GM12878 (cell line): ENCODE measurements at regions not wholly inside any gene's neighbourhood (a gene's known extent, or its start where the extent isn't known, plus 50 kb on each side); places are given as distances from the start of the nearest gene placed in this dataset.

ENCODE experiments used
- ATAC-seq: fragments of 200-7000 bp; cut with Tn5 transposase; 3 replicates; pipeline ENCODE4 v1.9.1; 2020; ENCODE audit warnings: mild to moderate bottlenecking, moderate library complexity
- BruUV-seq: library from RNA; stranded (reverse); fragments of 400-500 nt; replicated peaks from 2 replicates; lab custom pipeline; 2021; lab: Mats Ljungman, UMichigan
- CTCF ChIA-PET: fragments of 300-600 bp; sonication (Branson Sonifier 250); formaldehyde crosslinking; extraction: SDS; loops from one replicate; lab custom pipeline; 2021; ENCODE audit warnings: inconsistent platforms; lab: Yijun Ruan, JAX
- POLR2A ChIA-PET: fragments of 350-600 bp; formaldehyde crosslinking; extraction: SDS; loops from one replicate; lab custom pipeline; 2021; ENCODE audit warnings: inconsistent platforms; lab: Charles Lee
- RAD21 ChIA-PET: fragments of 300-600 bp; sonication (Branson Sonifier 250); formaldehyde crosslinking; loops from one replicate; lab custom pipeline; 2023; ENCODE audit warnings: antibody characterized with exemption; ENCODE audit not compliant: unreplicated experiment; lab: Charles Lee
- SMC1A ChIA-PET: fragments of 300-600 bp; sonication (Branson Sonifier 250); formaldehyde crosslinking; loops from one replicate; lab custom pipeline; 2023; ENCODE audit not compliant: unreplicated experiment, uncharacterized antibody; lab: Charles Lee
- DNase-seq: peaks from one replicate; pipeline ENCODE4 v3.0.0-alpha.2; 2011; ENCODE audit warnings: low read depth, low spot score
- FAIRE-seq: peaks from 3 replicates; lab custom pipeline; 2011; peaks lifted over from hg19 to GRCh38; lab: Jason Lieb, UNC
- H2AFZ ChIP-seq: 2 replicates; pipeline ENCODE4 v1.6.0; 2011; ENCODE audit warnings: low read depth, low read length, control low read depth; ENCODE audit not compliant: control insufficient read depth
- H3K27ac ChIP-seq: 2 replicates; pipeline ENCODE4 v1.5.1; 2011; ENCODE audit warnings: control low read depth; ENCODE audit not compliant: control insufficient read depth, insufficient read depth
- H3K27me3 ChIP-seq, 2 experiments: replicated peaks in 1 of 2; 2 replicates each; pipeline versions ENCODE4 v1.6.0 to v1.6.1; 2011; ENCODE audit warnings: low read length in 1 of 2; ENCODE audit not compliant: control insufficient read depth in 2 of 2, insufficient read depth in 2 of 2
- H3K36me3 ChIP-seq, 2 experiments: 2 replicates each; pipeline ENCODE4 v1.5.1; 2011; ENCODE audit warnings: low read length in 1 of 2; ENCODE audit not compliant: control insufficient read depth in 2 of 2, insufficient read depth in 2 of 2
- H3K4me1 ChIP-seq: 2 replicates; pipeline ENCODE4 v1.6.1; 2011; ENCODE audit warnings: mild to moderate bottlenecking, low read length, moderate library complexity, mixed read lengths; ENCODE audit not compliant: control insufficient read depth, insufficient read depth
- H3K4me2 ChIP-seq: 2 replicates; pipeline ENCODE4 v1.6.0; 2011; ENCODE audit warnings: control low read depth; ENCODE audit not compliant: control insufficient read depth, insufficient read depth
- H3K4me3 ChIP-seq: fragments of 200-600 bp; sonication (generic); 2 replicates; pipeline ENCODE4 v1.5.1; 2016
- H3K79me2 ChIP-seq: 2 replicates; pipeline ENCODE4 v1.6.0; 2011; ENCODE audit warnings: low read length; ENCODE audit not compliant: control insufficient read depth, insufficient read depth
- H3K9ac ChIP-seq: 2 replicates; pipeline ENCODE4 v1.8.0; 2011; ENCODE audit warnings: low read length, control low read depth, mixed read lengths; ENCODE audit not compliant: control insufficient read depth, insufficient read depth
- H3K9me3 ChIP-seq: replicated peaks from 3 replicates; pipeline ENCODE4 v1.5.1; 2011; ENCODE audit warnings: mild to moderate bottlenecking, low read length; ENCODE audit not compliant: control insufficient read depth, insufficient read depth
- H4K20me1 ChIP-seq: 2 replicates; pipeline ENCODE4 v1.6.0; 2011; ENCODE audit not compliant: control insufficient read depth, insufficient read depth
- IKZF1 ChIP-seq: fragments of 450-650 bp; conservative IDR thresholded peaks from 2 replicates; pipeline ENCODE4 v1.6.1; 2017; ENCODE audit warnings: antibody characterized with exemption, mild to moderate bottlenecking
- JUND ChIP-seq: IDR thresholded peaks from 2 replicates; pipeline ENCODE4 v1.6.1; 2012; ENCODE audit warnings: low read depth, mild to moderate bottlenecking, low read length, improper control_type of control experiment, moderate library complexity
- KAT2A ChIP-seq: conservative IDR thresholded peaks from 2 replicates; pipeline ENCODE4 v1.6.1; 2011; ENCODE audit warnings: low read depth, low read length; ENCODE audit not compliant: control insufficient read depth
- PAX8 ChIP-seq: fragments of 450-650 bp; IDR thresholded peaks from 2 replicates; pipeline ENCODE4 v1.6.1; 2017; ENCODE audit warnings: mild to moderate bottlenecking, moderate library complexity
- POLR2AphosphoS2 ChIP-seq: IDR thresholded peaks from 2 replicates; pipeline ENCODE4 v1.6.1; 2011; ENCODE audit warnings: low read depth, mild to moderate bottlenecking, low read length, improper control_type of control experiment, moderate library complexity
- SMAD1 ChIP-seq: fragments of 450-650 bp; IDR thresholded peaks from 2 replicates; pipeline ENCODE4 v1.6.1; 2018; ENCODE audit warnings: mild to moderate bottlenecking, low read depth; ENCODE audit not compliant: partially characterized antibody
- TCF12 ChIP-seq: IDR thresholded peaks from 2 replicates; pipeline ENCODE4 v1.6.1; 2011; ENCODE audit warnings: low read depth, mild to moderate bottlenecking, low read length
- ZZZ3 ChIP-seq: IDR thresholded peaks from 2 replicates; pipeline ENCODE4 v1.6.1; 2011; ENCODE audit warnings: low read depth; ENCODE audit not compliant: control insufficient read depth, insufficient read length
- WGBS: methylation state at CpG from one replicate; pipeline ENCODE4 v1.1.6; 2016; ENCODE audit warnings: low lambda C conversion rate; ENCODE audit not compliant: insufficient replicate concordance, insufficient coverage; ENCODE audit errors: missing lambda C conversion rate; 5-methylcytosine and 5-hydroxymethylcytosine counted together
- in situ Hi-C: fragments of 300-500 bp; cut with MboI; formaldehyde crosslinking; loops from 9 replicates; pipeline ENCODE4 v1.14.3; 2018; ENCODE audit warnings: mixed read lengths
- intact Hi-C: fragments of 100-400 bp; cut with micrococcal nuclease; formaldehyde crosslinking; loops from one replicate; pipeline ENCODE4 v1.14.2; 2022; ENCODE audit not compliant: unreplicated experiment
- TF ChIP-seq, protein P1 (sequence below): fragments of 450-650 bp; formaldehyde crosslinking; IDR thresholded peaks from 2 replicates; pipeline ENCODE4 v1.4.0; 2022; ENCODE audit warnings: mild to moderate bottlenecking, moderate library complexity
- TF ChIP-seq, protein P2 (sequence below): IDR thresholded peaks from 2 replicates; pipeline ENCODE4 v1.6.1; 2012; ENCODE audit warnings: improper control_type of control experiment, low read depth, low read length; ENCODE audit not compliant: insufficient replicate concordance

DNA sequence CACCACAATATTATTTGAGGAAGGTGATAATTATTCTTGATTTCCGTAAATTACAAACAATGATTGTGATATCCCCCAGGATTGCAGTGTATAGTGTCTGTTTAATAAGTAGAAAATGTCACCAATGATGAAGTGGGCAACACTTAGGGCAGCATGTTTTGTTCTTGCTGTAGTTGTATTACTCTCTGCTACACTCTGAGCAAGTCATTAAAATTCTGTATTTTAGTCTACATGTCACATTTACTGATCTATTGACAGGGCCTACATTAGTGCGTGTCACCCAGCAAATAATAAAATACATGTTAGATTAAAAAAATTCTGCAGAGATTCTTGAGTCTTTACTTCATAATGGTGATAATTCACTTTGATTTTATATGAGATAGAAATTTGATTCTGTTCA, 247.6 kb downstream of the TMX3 start:
- Histone ChIP-seq H3K4me1 (no peaks in the 10 kb centered on the region), H3K4me2 (no peak overlapping the region), H3K36me3 (no peaks in the 10 kb centered on the region), H3K9ac (no peak overlapping the region), H3K79me2 (no peaks in the 10 kb centered on the region), H3K9me3 (no peaks in the 10 kb centered on the region), H3K27ac (no peak overlapping the region), H3K4me3 (no peak overlapping the region), H3K27me3 (no peaks in the 10 kb centered on the region), H4K20me1 (no peaks in the 10 kb centered on the region), H2AFZ (no peak overlapping the region)
- intact Hi-C loops (no loop called here), in situ Hi-C loops (no loop called here)
- WGBS: 81% methylated on average over 2 of the region's 2 CpGs
- DNase-seq: no peak
- TF ChIP-seq PAX8 (no peak), SMAD1 (no peak), POLR2AphosphoS2 (no peak), ZZZ3 (no peak), IKZF1 (no peak)
- no TSS peak for BruUV-seq
- POLR2A ChIA-PET: no interaction called here
- RAD21 ChIA-PET: no interaction called here
- SMC1A ChIA-PET: no interaction called here
- FAIRE-seq: no peak
- ATAC-seq: no peak
- CTCF ChIA-PET: no interaction called here

DNA sequence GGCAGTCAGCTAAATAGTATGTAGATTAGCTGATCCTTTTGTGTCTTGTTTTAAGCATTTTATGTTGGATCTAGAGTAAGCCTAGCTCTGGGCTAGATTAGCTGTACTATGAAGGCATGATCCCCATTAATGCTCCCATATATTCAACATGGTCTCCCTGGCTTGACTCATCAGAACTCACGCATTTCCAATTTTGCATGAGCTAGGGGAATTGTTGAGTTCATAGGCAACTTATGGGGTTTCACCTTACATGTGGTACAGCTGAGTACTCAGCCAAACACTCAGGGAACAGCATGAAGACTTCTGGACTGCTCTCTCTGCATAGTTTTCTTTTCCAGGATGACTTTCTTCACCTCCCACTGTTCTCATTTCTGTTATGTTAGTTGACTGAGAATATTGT, 248.2 kb downstream of the TMX3 start:
- 63% methylated on average over 1 of the region's 1 CpG for WGBS
- no peak for FAIRE-seq
- no peaks in the 10 kb centered on the region for H3K4me1 ChIP-seq
- H3K36me3 ChIP-seq: no peaks in the 10 kb centered on the region
- intact Hi-C loops: no loop called here
- RAD21 ChIA-PET: no interaction called here
- in situ Hi-C loops: no loop called here
- no peak overlapping the region for H3K4me3 ChIP-seq
- no peaks in the 10 kb centered on the region for H3K79me2 ChIP-seq
- no peaks in the 10 kb centered on the region for H3K27me3 ChIP-seq
- H3K4me2 ChIP-seq: no peak overlapping the region
- no peak overlapping the region for H3K27ac ChIP-seq
- POLR2A ChIA-PET: no interaction called here
- BruUV-seq: no TSS peak
- CTCF ChIA-PET: interaction anchor here (0.8 kb wide), 1 partner anchor 257 kb away, joined by 3 read pairs; no protein-coding TSS in a partner anchor
- H3K9me3 ChIP-seq: no peaks in the 10 kb centered on the region
- no peak overlapping the region for H3K9ac ChIP-seq
- H2AFZ ChIP-seq: no peak overlapping the region
- ATAC-seq: no peak
- DNase-seq: no peak
- no peaks in the 10 kb centered on the region for H4K20me1 ChIP-seq
- SMC1A ChIA-PET: interaction anchor here (0.7 kb wide), 1 partner anchor 12 kb away, joined by 3 read pairs; no protein-coding TSS in a partner anchor
- TF ChIP-seq KAT2A (no peak), TCF12 (no peak), JUND (no peak)
- TF ChIP-seq, protein P1, sequence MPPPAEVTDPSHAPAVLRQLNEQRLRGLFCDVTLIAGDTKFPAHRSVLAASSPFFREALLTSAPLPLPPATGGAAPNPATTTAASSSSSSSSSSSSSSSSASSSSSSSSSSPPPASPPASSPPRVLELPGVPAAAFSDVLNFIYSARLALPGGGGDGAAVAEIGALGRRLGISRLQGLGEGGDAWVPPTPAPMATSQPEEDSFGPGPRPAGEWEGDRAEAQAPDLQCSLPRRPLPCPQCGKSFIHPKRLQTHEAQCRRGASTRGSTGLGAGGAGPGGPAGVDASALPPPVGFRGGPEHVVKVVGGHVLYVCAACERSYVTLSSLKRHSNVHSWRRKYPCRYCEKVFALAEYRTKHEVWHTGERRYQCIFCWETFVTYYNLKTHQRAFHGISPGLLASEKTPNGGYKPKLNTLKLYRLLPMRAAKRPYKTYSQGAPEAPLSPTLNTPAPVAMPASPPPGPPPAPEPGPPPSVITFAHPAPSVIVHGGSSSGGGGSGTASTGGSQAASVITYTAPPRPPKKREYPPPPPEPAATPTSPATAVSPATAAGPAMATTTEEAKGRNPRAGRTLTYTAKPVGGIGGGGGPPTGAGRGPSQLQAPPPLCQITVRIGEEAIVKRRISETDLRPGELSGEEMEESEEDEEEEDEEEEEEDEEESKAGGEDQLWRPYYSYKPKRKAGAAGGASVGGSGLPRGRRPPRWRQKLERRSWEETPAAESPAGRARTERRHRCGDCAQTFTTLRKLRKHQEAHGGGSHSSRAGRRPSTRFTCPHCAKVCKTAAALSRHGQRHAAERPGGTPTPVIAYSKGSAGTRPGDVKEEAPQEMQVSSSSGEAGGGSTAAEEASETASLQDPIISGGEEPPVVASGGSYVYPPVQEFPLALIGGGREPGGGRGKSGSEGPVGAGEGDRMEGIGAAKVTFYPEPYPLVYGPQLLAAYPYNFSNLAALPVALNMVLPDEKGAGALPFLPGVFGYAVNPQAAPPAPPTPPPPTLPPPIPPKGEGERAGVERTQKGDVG (CRISPR knock-in tag): no peak
- TF ChIP-seq, protein P2, sequence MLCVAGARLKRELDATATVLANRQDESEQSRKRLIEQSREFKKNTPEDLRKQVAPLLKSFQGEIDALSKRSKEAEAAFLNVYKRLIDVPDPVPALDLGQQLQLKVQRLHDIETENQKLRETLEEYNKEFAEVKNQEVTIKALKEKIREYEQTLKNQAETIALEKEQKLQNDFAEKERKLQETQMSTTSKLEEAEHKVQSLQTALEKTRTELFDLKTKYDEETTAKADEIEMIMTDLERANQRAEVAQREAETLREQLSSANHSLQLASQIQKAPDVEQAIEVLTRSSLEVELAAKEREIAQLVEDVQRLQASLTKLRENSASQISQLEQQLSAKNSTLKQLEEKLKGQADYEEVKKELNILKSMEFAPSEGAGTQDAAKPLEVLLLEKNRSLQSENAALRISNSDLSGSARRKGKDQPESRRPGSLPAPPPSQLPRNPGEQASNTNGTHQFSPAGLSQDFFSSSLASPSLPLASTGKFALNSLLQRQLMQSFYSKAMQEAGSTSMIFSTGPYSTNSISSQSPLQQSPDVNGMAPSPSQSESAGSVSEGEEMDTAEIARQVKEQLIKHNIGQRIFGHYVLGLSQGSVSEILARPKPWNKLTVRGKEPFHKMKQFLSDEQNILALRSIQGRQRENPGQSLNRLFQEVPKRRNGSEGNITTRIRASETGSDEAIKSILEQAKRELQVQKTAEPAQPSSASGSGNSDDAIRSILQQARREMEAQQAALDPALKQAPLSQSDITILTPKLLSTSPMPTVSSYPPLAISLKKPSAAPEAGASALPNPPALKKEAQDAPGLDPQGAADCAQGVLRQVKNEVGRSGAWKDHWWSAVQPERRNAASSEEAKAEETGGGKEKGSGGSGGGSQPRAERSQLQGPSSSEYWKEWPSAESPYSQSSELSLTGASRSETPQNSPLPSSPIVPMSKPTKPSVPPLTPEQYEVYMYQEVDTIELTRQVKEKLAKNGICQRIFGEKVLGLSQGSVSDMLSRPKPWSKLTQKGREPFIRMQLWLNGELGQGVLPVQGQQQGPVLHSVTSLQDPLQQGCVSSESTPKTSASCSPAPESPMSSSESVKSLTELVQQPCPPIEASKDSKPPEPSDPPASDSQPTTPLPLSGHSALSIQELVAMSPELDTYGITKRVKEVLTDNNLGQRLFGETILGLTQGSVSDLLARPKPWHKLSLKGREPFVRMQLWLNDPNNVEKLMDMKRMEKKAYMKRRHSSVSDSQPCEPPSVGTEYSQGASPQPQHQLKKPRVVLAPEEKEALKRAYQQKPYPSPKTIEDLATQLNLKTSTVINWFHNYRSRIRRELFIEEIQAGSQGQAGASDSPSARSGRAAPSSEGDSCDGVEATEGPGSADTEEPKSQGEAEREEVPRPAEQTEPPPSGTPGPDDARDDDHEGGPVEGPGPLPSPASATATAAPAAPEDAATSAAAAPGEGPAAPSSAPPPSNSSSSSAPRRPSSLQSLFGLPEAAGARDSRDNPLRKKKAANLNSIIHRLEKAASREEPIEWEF: no peak
